ENCODE measurements at regions not wholly inside any gene's neighbourhood (a gene's known extent, or its start where the extent isn't known, plus 50 kb on each side); places are given as distances from the start of the nearest gene placed in this dataset.

- no peak overlapping the region for H3K9ac ChIP-seq (ENCODE audit: low read length)
- TF ChIP-seq CTCF (conservative IDR thresholded peaks at IDR 0.05; ENCODE audit: low read depth, low read length) (no peak), EZH2 (IDR thresholded peaks at IDR 0.05; ENCODE audit: low read length, unreplicated experiment) (no peak)
- no peaks in the 10 kb centered on the region for H3K79me2 ChIP-seq (ENCODE audit: low read length)
- ChIA-PET POLR2A (ENCODE audit: unreplicated experiment) (no interaction called here), CTCF (no interaction called here)
- no peaks in the 10 kb centered on the region for H3F3A ChIP-seq (ENCODE audit: low read length, unreplicated experiment)
- BruUV-seq (replicated peaks) = no TSS peak
- no peaks in the 10 kb centered on the region for H3K9me3 ChIP-seq (ENCODE audit: low read length)
- no peaks in the 10 kb centered on the region for H3K27me3 ChIP-seq (ENCODE audit: low read length)
- H3K4me2 ChIP-seq (ENCODE audit: low read length) = no peak overlapping the region
- intact Hi-C loops (cut with micrococcal nuclease) = loop anchor here (10.0 kb wide), 1 partner anchor 116 kb away; no protein-coding TSS in a partner anchor
- H4K20me1 ChIP-seq (ENCODE audit: low read length) = no peaks in the 10 kb centered on the region
- H3K4me3 ChIP-seq (ENCODE audit: low read length) = no peak overlapping the region
- ATAC-seq (no peak), DNase-seq (no peak)
- no peaks in the 10 kb centered on the region for H3K4me1 ChIP-seq (ENCODE audit: insufficient read depth, low read length)
- H3K27ac ChIP-seq (ENCODE audit: low read length) = no peak overlapping the region
- no peaks in the 10 kb centered on the region for H3K36me3 ChIP-seq (ENCODE audit: low read depth, low read length)
- no peak overlapping the region for H2AFZ ChIP-seq (ENCODE audit: low read length)
- H3K9me2 ChIP-seq (replicated peaks; ENCODE audit: low read length) = no peaks in the 10 kb centered on the region
These were observed 944.6 kb upstream of the LRRTM1 start for GRCh38 chr2:81249152-81249551.

- TF ChIP-seq EZH2 (IDR thresholded peaks at IDR 0.05; ENCODE audit: low read length, unreplicated experiment) = no peak
- no peak for TF ChIP-seq EZH2phosphoT487 (IDR thresholded peaks at IDR 0.05; ENCODE audit: borderline replicate concordance, low read length)
- TF ChIP-seq CTCF (conservative IDR thresholded peaks at IDR 0.05; ENCODE audit: low read depth, low read length) = no peak
- intact Hi-C loops (cut with micrococcal nuclease) = loop anchor here (10.0 kb wide), 1 partner anchor 117 kb away; no protein-coding TSS in a partner anchor
- no peak overlapping the region for H3K4me2 ChIP-seq (ENCODE audit: low read length)
- no peaks in the 10 kb centered on the region for H3F3A ChIP-seq (ENCODE audit: low read length, unreplicated experiment)
- no peaks in the 10 kb centered on the region for H3K79me2 ChIP-seq (ENCODE audit: low read length)
- no peak overlapping the region for H3K4me3 ChIP-seq (ENCODE audit: low read length)
- CTCF ChIA-PET = no interaction called here
- no peak overlapping the region for H2AFZ ChIP-seq (ENCODE audit: low read length)
- ATAC-seq (no peak), DNase-seq (peak; percentile 12)
- POLR2A ChIA-PET (ENCODE audit: unreplicated experiment) = no interaction called here
- no peaks in the 10 kb centered on the region for H3K9me3 ChIP-seq (ENCODE audit: low read length)
- no peak overlapping the region for H3K9ac ChIP-seq (ENCODE audit: low read length)
- H3K36me3 ChIP-seq (ENCODE audit: low read depth, low read length) = no peaks in the 10 kb centered on the region
- H3K4me1 ChIP-seq (ENCODE audit: insufficient read depth, low read length) = no peaks in the 10 kb centered on the region
- H4K20me1 ChIP-seq (ENCODE audit: low read length) = no peaks in the 10 kb centered on the region
- no TSS peak for BruUV-seq (replicated peaks)
- no peak overlapping the region for H3K27ac ChIP-seq (ENCODE audit: low read length)
- H3K27me3 ChIP-seq (ENCODE audit: low read length) = no peaks in the 10 kb centered on the region
- H3K9me2 ChIP-seq (replicated peaks; ENCODE audit: low read length) = no peaks in the 10 kb centered on the region
These were observed 943.1 kb upstream of the LRRTM1 start for GRCh38 chr2:81247648-81248047.

GRCh38 chr2:81242501-81242900 lies 937.9 kb upstream of the LRRTM1 start:
- intact Hi-C loops (cut with micrococcal nuclease) = loop anchor here (10.0 kb wide), 1 partner anchor 122 kb away; no protein-coding TSS in a partner anchor
- Histone ChIP-seq H3K79me2 (ENCODE audit: low read length) (no peaks in the 10 kb centered on the region), H3K9ac (ENCODE audit: low read length) (no peak overlapping the region), H3K9me2 (replicated peaks; ENCODE audit: low read length) (no peaks in the 10 kb centered on the region), H3K4me1 (ENCODE audit: insufficient read depth, low read length) (peaks cover 5% of the 10 kb centered on the region; the same call in 1 of the 2 replicates), H3K4me3 (ENCODE audit: low read length) (no peak overlapping the region), H2AFZ (ENCODE audit: low read length) (no peak overlapping the region), H3K36me3 (ENCODE audit: low read depth, low read length) (no peaks in the 10 kb centered on the region), H3K27ac (ENCODE audit: low read length) (no peak overlapping the region), H3F3A (ENCODE audit: low read length, unreplicated experiment) (no peaks in the 10 kb centered on the region), H3K27me3 (ENCODE audit: low read length) (no peaks in the 10 kb centered on the region), H3K9me3 (ENCODE audit: low read length) (no peaks in the 10 kb centered on the region), H3K4me2 (ENCODE audit: low read length) (no peak overlapping the region), H4K20me1 (ENCODE audit: low read length) (no peaks in the 10 kb centered on the region)
- CTCF ChIA-PET = no interaction called here
- no TSS peak for BruUV-seq (replicated peaks)
- POLR2A ChIA-PET (ENCODE audit: unreplicated experiment) = no interaction called here
- ATAC-seq (no peak), DNase-seq (no peak)
- TF ChIP-seq CTCF (conservative IDR thresholded peaks at IDR 0.05; ENCODE audit: low read depth, low read length) = no peak
- TF ChIP-seq EZH2 (IDR thresholded peaks at IDR 0.05; ENCODE audit: low read length, unreplicated experiment) = no peak
- TF ChIP-seq EZH2phosphoT487 (IDR thresholded peaks at IDR 0.05; ENCODE audit: borderline replicate concordance, low read length) = no peak
